Gastrocnemius medialis (tissue), 4 donors: ENCODE measurements at regions not wholly inside any gene's neighbourhood (a gene's known extent, or its start where the extent isn't known, plus 50 kb on each side); places are given as distances from the start of the nearest gene placed in this dataset.
"Not testable (repeated sequence)": the region's sequence is repeated elsewhere in the genome, so short reads cannot be mapped to it uniquely, and the experiment has no call there.

Source experiments
- ATAC-seq, 2 donors: fragments of 150-250 bp; one replicate each; pipeline ENCODE4 v1.9.1; 2016
- DNase-seq, 2 donors: peaks; one replicate each; pipeline ENCODE4 v3.0.0-alpha.2; 2019
- H3K27ac ChIP-seq, 4 donors: fragments of 200-600 bp; sonication (generic); 1 replicate in 1 of 4; 2 replicates in 3 of 4; pipeline ENCODE4 v1.5.1; 2016 to 2018; ENCODE audit warnings: mild to moderate bottlenecking in 2 of 4, moderate library complexity in 1 of 4
- H3K27me3 ChIP-seq, 3 donors: fragments of 200-600 bp; sonication (generic) in 2 of 3; 1 replicate in 1 of 3; 2 replicates in 2 of 3; pipeline versions ENCODE4 v1.5.1 to v1.6.0; 2016 to 2019; ENCODE audit warnings: mild to moderate bottlenecking in 1 of 3, moderate library complexity in 1 of 3
- H3K36me3 ChIP-seq, 2 donors: fragments of 200-600 bp; sonication (generic) in 1 of 2; one replicate each; pipeline ENCODE4 v1.5.1; 2017 to 2018
- H3K4me1 ChIP-seq, 2 donors: fragments of 200-600 bp; sonication (generic) in 1 of 2; one replicate each; pipeline ENCODE4 v1.5.1; 2016 to 2017; ENCODE audit warnings: mild to moderate bottlenecking in 2 of 2
- H3K4me3 ChIP-seq, 4 donors: fragments of 200-600 bp; sonication (generic) in 3 of 4; 1 replicate in 1 of 4; 2 replicates in 3 of 4; pipeline ENCODE4 v1.5.1; 2016 to 2019; ENCODE audit warnings: mild to moderate bottlenecking in 2 of 4
- H3K9me3 ChIP-seq, 3 donors: fragments of 200-600 bp; sonication (generic) in 2 of 3; 1 replicate in 1 of 3; 2 replicates in 2 of 3; pipeline ENCODE4 v1.5.1; 2016 to 2019
- CTCF ChIP-seq, 5 experiments: fragments of 450-650 bp in 3 of 5; fragments of 200-600 bp in 2 of 5; sonication (generic) in 2 of 5; IDR thresholded peaks in 4 of 5; conservative IDR thresholded peaks in 1 of 5; 1 replicate in 4 of 5; 2 replicates in 1 of 5; pipeline ENCODE4 v1.5.1; 2016 to 2019; ENCODE audit warnings: antibody characterized with exemption in 5 of 5, mild to moderate bottlenecking in 3 of 5, moderate library complexity in 3 of 5
- POLR2A ChIP-seq, 2 donors: fragments of 450-650 bp; IDR thresholded peaks; one replicate each; pipeline ENCODE4 v1.6.1; 2017; ENCODE audit warnings: antibody characterized with exemption in 2 of 2, mild to moderate bottlenecking in 2 of 2, moderate library complexity in 2 of 2
- in situ Hi-C, 4 donors: fragments of 200-750 bp; cut with MboI; loops; one replicate each; pipeline versions ENCODE4 v1.15.0 to v1.8.0; 2017; ENCODE audit warnings: low sequenced_read_pairs in 4 of 4
- intact Hi-C: fragments of 100-400 bp; cut with DNase I; formaldehyde crosslinking; loops from one replicate; pipeline ENCODE4 v1.15.1; 2023; ENCODE audit warnings: low total_unique reads

DNA sequence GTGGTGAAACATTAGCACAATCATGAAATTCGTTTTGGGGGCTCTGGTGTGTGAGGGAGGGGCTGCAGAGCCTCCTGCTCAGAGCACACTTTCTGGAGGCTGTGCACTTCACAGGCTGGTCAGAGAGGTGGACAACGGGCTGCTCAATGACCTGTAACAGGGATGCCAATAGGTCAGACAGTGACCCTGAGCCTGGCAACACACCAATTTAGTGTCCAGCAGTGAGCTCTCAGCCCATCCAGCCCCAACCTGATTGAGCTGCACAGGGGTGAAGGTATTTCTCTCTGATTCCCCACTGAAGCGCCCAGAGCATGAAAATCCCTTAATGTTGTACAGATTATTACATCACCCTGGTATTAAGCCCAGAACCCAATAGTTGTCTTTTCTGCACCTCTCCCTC is 191.3 kb upstream of the ZNF32 start:
- TF ChIP-seq POLR2A (IDR thresholded peaks at IDR 0.05) (no peak), CTCF (IDR thresholded peaks at IDR 0.05 in 4 of 5, conservative IDR thresholded peaks at IDR 0.05 in 1 of 5) (no peak)
- DNase-seq: no peak
- in situ Hi-C loops: no loop called here
- Histone ChIP-seq H3K9me3 (no peaks in the 10 kb centered on the region), H3K4me1 (no peaks in the 10 kb centered on the region), H3K27me3 (no peaks in the 10 kb centered on the region), H3K4me3 (no peak overlapping the region), H3K27ac (no peak overlapping the region), H3K36me3 (no peaks in the 10 kb centered on the region)
- intact Hi-C loops: no loop called here
- no peak for ATAC-seq

GRCh38 chr10:43834751-43835150 is 186.1 kb upstream of the ZNF32 start:
- intact Hi-C loops, DNase-seq, H3K36me3 ChIP-seq, H3K4me1 ChIP-seq, H3K9me3 ChIP-seq, H3K4me3 ChIP-seq, ATAC-seq, H3K27me3 ChIP-seq, H3K27ac ChIP-seq, in situ Hi-C loops: not testable (repeated sequence)

- no peaks in the 10 kb centered on the region for H3K27me3 ChIP-seq
- H3K36me3 ChIP-seq: no peaks in the 10 kb centered on the region
- peaks cover 6 to 14% of the 10 kb centered on the region in 2 donors for H3K4me1 ChIP-seq
- H3K4me3 ChIP-seq: no peak overlapping the region
- DNase-seq (no peak), ATAC-seq (peak; percentile 52 to 65)
- peak overlapping the region in 3 of 4 donors; percentile 51 to 75 (median 51) for H3K27ac ChIP-seq
- no peak for TF ChIP-seq CTCF (IDR thresholded peaks at IDR 0.05 in 4 of 5, conservative IDR thresholded peaks at IDR 0.05 in 1 of 5)
- no peak for TF ChIP-seq POLR2A (IDR thresholded peaks at IDR 0.05)
- in situ Hi-C loops: no loop called here
- intact Hi-C loops: no loop called here
- H3K9me3 ChIP-seq: no peaks in the 10 kb centered on the region
Measured at GRCh38 chr10:43827853-43828252, 179.2 kb upstream of the ZNF32 start.

DNA sequence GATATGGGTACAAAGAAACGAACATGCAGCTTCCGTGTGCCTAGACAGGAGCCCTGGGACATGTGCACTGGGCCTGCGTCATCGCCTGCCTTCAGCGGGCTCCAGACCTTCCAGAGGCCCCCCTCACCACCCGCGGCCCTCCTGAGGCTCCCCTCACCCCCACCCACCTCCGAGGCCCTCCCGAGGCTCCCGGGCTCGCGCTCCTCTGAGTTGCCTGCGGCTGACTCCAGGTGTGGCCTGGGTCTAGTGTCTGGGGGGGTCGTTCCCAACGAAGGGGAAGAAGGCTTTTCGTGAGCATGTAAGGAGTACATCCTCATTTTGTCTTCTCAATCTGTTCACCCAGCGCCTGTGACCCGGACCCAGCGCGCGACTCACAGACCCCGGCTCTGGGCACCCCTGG is 177.3 kb upstream of the ZNF32 start:
- no peak overlapping the region for H3K4me3 ChIP-seq
- no peak for ATAC-seq
- in situ Hi-C loops: no loop called here
- intact Hi-C loops: no loop called here
- no peaks in the 10 kb centered on the region for H3K27me3 ChIP-seq
- no peaks in the 10 kb centered on the region for H3K36me3 ChIP-seq
- H3K27ac ChIP-seq: peak overlapping the region; percentile 71 to 77 (median 75)
- DNase-seq: no peak
- TF ChIP-seq CTCF (IDR thresholded peaks at IDR 0.05 in 4 of 5, conservative IDR thresholded peaks at IDR 0.05 in 1 of 5) (no peak), POLR2A (IDR thresholded peaks at IDR 0.05) (no peak)
- no peaks in the 10 kb centered on the region for H3K9me3 ChIP-seq
- peaks cover 6 to 14% of the 10 kb centered on the region in 2 donors for H3K4me1 ChIP-seq

DNA sequence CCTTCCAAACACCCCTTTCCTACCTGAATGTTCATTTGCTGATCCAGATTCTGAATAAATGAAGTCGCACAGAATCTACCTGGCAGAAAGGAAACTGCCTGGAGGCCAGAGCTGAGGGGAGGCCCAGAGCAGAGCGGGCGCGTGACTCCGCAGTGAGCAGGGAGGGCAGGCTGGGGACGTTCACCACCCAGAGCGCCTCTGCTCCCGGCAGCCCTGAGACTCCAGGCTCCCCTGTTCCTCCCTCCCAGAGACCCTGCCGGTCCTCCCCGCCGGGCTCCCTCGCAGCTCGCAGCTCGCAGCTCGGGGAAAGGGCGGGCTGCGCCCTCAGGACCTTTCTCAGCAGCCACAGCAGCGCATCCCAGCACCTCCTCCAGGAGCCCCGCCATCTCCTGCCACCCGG is 176.7 kb upstream of the ZNF32 start:
- Histone ChIP-seq H3K4me1 (peaks cover 6 to 14% of the 10 kb centered on the region in 2 donors), H3K27ac (peak overlapping the region; percentile 71 to 77 (median 75)), H3K36me3 (no peaks in the 10 kb centered on the region), H3K27me3 (no peaks in the 10 kb centered on the region), H3K4me3 (no peak overlapping the region), H3K9me3 (no peaks in the 10 kb centered on the region)
- intact Hi-C loops: no loop called here
- TF ChIP-seq POLR2A (IDR thresholded peaks at IDR 0.05) (no peak), CTCF (IDR thresholded peaks at IDR 0.05 in 4 of 5, conservative IDR thresholded peaks at IDR 0.05 in 1 of 5) (no peak)
- DNase-seq: no peak
- in situ Hi-C loops: no loop called here
- no peak for ATAC-seq
